Limb (tissue), 2 donors: ENCODE measurements at regions not wholly inside any gene's neighbourhood (a gene's known extent, or its start where the extent isn't known, plus 50 kb on each side); places are given as distances from the start of the nearest gene placed in this dataset.
A peak's percentile ranks its signal among the peaks of the same experiment; 100 is the strongest.

ENCODE experiments used
- DNase-seq, 2 donors: peaks; one replicate each; pipeline ENCODE4 v3.0.0-alpha.2; 2016; ENCODE audit errors: extremely low spot score in 2 of 2

DNA sequence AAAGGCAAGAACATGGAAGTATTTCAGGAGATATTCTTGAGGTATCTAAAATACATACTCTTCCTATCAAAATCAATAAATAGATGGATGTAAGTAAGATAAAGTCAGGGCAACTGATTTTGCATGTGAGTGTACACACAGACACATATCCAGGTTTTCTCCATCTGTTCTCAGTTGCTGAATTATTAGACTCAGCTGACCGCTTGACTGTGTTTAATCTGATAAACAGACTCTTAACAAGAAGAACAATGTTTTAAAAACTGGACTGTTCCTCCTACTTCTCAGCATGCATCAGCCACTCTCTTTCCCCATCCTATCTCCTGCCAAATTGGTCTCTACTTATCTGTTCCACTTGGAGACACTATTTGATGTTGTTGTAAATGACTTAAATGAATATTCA lies 73.5 kb downstream of the GOLGA8G start:
- DNase-seq, result no peak

DNA sequence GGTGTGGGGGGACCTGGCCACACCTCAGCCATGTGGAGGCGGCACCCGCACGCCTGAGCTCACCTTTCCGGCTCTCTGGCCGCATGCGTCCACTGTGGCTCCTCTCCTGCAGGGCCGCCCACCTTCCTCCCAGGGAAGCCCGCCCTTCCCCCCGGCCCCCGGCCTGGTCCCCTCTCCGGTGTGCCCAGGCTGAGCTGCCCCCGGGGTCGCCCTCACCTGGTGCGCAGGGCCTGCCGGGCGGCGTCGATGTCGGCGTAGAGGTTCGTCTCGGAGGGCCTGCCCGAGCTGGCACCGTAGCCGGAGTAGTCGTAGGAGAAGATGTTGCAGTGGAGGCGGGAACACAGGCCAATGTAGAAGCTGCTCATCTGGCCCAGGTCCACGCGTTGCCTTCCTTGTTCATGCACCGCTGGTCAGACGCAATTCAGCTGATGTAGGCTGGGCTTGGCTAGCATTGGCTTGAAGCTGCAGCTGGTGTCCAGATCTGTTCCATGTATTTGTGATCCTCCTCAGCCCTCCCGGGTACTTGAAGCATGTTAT lies 75.3 kb downstream of the GOLGA8G start:
- peak in 1 of 2 donors; percentile 35 for DNase-seq

DNA sequence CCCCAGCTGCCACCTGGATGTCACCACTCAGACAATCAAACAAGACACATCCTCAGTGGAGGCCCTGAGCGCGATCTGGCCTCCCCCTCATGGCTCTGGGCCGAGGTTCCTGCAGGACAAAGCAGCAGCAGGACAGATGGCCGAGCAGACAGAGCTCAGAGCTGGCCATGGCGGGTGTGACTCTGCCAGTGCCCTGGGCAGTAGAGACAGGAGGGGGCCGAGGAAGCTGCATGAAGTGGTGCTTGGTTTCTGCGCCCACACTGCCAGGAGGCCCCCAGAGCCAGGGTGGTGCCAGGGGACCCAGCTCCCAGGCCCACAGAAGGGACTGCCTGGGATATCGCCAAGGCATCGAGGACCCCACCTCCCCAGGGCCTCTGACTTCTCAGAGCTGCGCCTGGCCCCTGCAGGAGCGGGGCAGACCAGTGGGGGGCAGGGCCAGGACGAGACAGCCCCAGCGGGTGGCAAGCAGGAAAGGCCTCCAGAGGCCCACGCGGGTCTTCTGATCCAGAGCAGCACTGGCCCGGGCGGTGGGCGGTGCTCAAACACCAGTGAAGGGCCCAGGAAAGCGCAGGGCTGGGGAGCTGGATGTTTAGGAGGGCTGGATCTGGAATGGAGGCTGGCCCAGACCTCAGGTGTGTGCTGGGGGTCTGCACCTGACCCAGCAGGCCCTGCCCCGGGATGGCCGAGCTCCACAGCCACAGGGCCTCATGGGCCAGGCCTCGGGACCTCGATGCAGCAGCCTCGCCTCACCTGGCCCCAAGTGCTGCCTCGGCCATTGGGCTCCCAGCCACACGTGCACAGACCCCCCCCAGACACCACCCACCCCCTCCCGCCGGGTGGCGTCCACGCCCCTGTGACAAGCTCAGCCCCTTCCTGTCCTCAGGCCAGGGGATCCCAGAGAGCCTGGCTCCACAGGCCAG lies 76.0 kb downstream of the GOLGA8G start:
- peak in 1 of 2 donors; percentile 36 for DNase-seq

DNA sequence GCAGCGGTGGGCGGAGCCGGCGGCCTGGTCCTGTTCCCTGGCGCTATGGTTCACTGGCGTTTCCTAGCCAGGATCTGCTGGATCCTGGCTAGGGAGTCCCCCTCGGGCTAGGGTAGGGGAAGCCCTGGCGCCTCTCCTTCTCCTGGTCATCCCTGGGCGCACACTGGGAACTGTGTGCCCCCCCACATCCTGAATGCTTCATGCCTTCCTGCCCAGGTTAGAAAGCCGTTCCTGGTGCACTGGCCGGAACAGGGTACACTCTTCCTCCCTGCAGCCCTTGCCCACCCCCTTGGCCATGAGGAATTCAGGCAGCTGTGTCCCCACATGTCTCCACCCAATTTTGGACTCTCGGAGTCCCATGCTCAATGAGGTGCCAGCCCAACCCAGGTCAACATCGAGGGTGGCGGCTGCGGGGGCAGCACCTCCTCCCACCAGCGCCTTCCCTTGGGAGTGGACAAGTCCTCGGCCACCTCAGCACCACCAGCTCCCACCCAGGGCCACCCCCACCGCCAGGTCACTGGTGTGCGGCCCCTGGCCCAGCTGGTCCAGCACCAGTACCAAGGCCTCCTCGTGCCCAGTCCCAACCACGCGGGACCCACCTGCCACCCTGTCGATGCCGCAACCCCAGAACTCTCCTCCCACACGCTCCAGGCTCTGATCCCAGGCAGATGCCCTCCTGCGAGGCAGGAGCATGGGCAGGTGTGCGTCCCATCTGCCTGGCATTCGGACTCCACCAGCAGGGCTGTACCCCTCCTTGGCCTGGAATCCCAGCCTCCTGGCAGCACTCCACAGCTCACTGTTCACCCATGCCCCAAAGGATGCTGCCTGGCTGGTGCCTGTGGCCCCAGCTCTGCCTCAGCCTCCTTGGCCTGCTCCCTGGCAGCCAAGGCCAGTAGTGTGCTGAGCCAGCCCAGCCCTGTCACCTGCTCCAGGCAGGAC lies 77.0 kb downstream of the GOLGA8G start:
- DNase-seq, result peak in 1 of 2 donors; percentile 34

DNA sequence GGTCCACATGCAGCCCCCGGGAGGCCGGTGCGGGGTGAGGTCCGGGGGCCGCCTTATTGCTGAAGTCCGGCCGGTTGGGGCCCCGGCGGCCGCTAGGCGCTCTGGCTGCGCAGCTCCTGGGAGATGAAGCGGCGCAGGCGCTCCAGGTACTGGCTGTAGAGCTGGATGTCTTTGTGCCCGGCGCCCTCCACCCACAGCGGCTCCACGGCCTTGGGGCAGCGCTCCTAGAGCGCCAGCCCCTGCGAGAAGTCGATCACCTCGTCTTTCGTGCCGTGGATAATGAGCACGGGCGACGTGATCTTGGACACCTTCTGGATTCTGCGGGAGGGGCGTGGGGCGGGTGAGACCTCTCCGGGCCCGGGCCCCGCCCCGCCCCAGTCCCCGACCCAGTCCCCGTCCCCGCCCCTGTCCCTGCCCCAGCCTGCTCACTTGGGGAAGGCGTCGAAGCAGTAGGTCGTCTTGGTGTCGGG lies 76.3 kb downstream of the GOLGA8F start:
- DNase-seq, result peak in 1 of 2 donors; percentile 36
